Activated naive CD8-positive, alpha-beta T cell (primary cell): ENCODE measurements at regions not wholly inside any gene's neighbourhood (a gene's known extent, or its start where the extent isn't known, plus 50 kb on each side); places are given as distances from the start of the nearest gene placed in this dataset.

Experiments used
- H3K27ac Mint-ChIP-seq: one replicate; pipeline ENCODE4 v1.8.0; 2021; ENCODE audit warnings: mixed read lengths
- H3K27me3 Mint-ChIP-seq: one replicate; pipeline ENCODE4 v1.8.0; 2021; ENCODE audit warnings: mixed read lengths
- H3K36me3 Mint-ChIP-seq: one replicate; pipeline ENCODE4 v1.8.0; 2021; ENCODE audit warnings: mixed read lengths
- H3K4me1 Mint-ChIP-seq: one replicate; pipeline ENCODE4 v1.8.0; 2021; ENCODE audit warnings: low read depth, mixed read lengths
- H3K4me3 Mint-ChIP-seq: one replicate; pipeline ENCODE4 v1.8.0; 2021; ENCODE audit warnings: mild to moderate bottlenecking, mixed read lengths
- H3K9me3 Mint-ChIP-seq: one replicate; pipeline ENCODE4 v1.8.0; 2021; ENCODE audit warnings: low read depth, mixed read lengths

DNA sequence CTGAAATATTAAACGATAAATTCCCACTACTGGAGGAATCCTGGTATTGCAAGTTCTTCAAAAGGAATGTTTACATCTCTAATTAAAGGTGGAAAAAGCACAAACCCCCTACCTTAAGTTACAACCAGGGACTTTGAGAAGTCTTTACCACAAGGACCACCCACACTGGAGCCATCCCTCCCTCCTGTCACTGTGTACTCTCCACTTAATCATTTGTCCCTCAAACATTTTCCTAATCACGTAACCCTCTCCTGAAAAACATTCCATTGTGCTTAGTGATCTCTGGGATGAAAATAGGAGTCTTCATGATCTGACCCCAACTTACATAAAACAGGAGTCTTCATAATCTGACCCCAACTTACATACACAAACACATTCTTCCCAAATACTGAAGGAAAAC is 85.7 kb downstream of the SUCLG1 start:
- H3K27ac Mint-ChIP-seq: no peak overlapping the region
- H3K27me3 Mint-ChIP-seq: peaks cover 16% of the 10 kb centered on the region
- no peaks in the 10 kb centered on the region for H3K4me1 Mint-ChIP-seq
- H3K9me3 Mint-ChIP-seq: no peaks in the 10 kb centered on the region
- no peaks in the 10 kb centered on the region for H3K36me3 Mint-ChIP-seq
- H3K4me3 Mint-ChIP-seq: no peak overlapping the region

DNA sequence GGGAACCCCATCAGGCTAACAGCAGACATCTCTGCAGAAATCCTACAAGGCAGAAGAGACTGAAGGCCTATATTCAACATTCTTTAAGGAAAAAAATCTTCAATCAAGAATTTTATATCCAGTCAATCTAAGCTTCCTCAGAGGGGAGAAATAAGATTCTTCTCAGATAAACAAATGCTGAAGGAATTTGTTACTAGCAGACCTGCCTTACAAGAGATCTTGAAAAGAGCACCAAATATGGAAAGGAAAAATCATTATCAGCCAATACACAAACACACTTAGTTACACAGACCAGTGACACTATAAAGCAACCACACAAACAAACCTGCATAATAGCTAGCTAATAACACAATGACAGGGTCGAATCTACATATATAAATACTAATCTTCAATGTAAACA is 96.5 kb downstream of the SUCLG1 start:
- Mint-ChIP-seq H3K4me1 (no peaks in the 10 kb centered on the region), H3K27ac (no peak overlapping the region), H3K9me3 (peaks cover 17% of the 10 kb centered on the region), H3K36me3 (peaks cover 3% of the 10 kb centered on the region), H3K4me3 (no peak overlapping the region), H3K27me3 (peaks cover 20% of the 10 kb centered on the region)

- Mint-ChIP-seq H3K4me1 (no peaks in the 10 kb centered on the region), H3K27me3 (peaks cover 4% of the 10 kb centered on the region), H3K9me3 (no peaks in the 10 kb centered on the region)
These were observed 121.0 kb downstream of the SUCLG1 start for GRCh38 chr2:84338069-84338468.

GRCh38 chr2:84327645-84328249 is 131.3 kb downstream of the SUCLG1 start:
- Mint-ChIP-seq H3K27ac (no peak overlapping the region), H3K4me1 (no peaks in the 10 kb centered on the region), H3K36me3 (no peaks in the 10 kb centered on the region), H3K9me3 (peaks cover 5% of the 10 kb centered on the region), H3K4me3 (no peak overlapping the region), H3K27me3 (peaks cover 18% of the 10 kb centered on the region)

More at GRCh38 chr2:84338069-84338468, 121.0 kb downstream of the SUCLG1 start:
- Mint-ChIP-seq H3K36me3 (no peaks in the 10 kb centered on the region), H3K4me3 (no peak overlapping the region), H3K27ac (no peak overlapping the region)

GRCh38 chr2:84326831-84327432 is 132.1 kb downstream of the SUCLG1 start:
- H3K36me3 Mint-ChIP-seq: no peaks in the 10 kb centered on the region
- no peak overlapping the region for H3K27ac Mint-ChIP-seq
- no peaks in the 10 kb centered on the region for H3K9me3 Mint-ChIP-seq
- peaks cover 16% of the 10 kb centered on the region for H3K27me3 Mint-ChIP-seq
- no peaks in the 10 kb centered on the region for H3K4me1 Mint-ChIP-seq
- no peak overlapping the region for H3K4me3 Mint-ChIP-seq

DNA sequence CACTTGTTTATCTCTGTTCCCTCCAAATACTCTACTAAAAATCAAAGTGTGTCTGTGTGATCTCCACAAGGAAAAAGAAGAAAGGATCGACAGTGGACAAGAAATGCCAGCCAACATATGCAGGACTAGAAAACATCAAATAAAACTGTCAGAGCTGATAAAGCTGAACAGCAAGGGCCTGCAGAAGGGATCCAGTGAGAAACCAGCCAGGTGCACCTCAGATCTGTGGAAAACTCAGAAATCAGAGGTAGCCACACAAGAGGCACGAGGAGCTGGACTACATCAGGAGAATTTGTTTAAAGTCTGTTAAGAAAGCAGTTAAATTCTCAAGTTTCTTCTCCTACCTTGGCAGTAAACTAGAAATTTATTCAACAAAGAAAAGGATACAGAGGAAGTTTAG is 135.2 kb downstream of the SUCLG1 start:
- Mint-ChIP-seq H3K27me3 (peaks cover 13% of the 10 kb centered on the region), H3K9me3 (no peaks in the 10 kb centered on the region), H3K4me1 (no peaks in the 10 kb centered on the region), H3K4me3 (no peak overlapping the region), H3K36me3 (no peaks in the 10 kb centered on the region), H3K27ac (no peak overlapping the region)

GRCh38 chr2:84320940-84321339 is 138.1 kb downstream of the SUCLG1 start:
- no peaks in the 10 kb centered on the region for H3K9me3 Mint-ChIP-seq
- no peak overlapping the region for H3K4me3 Mint-ChIP-seq
- H3K27ac Mint-ChIP-seq: no peak overlapping the region
- no peaks in the 10 kb centered on the region for H3K36me3 Mint-ChIP-seq
- peaks cover 10% of the 10 kb centered on the region for H3K27me3 Mint-ChIP-seq
- no peaks in the 10 kb centered on the region for H3K4me1 Mint-ChIP-seq

DNA sequence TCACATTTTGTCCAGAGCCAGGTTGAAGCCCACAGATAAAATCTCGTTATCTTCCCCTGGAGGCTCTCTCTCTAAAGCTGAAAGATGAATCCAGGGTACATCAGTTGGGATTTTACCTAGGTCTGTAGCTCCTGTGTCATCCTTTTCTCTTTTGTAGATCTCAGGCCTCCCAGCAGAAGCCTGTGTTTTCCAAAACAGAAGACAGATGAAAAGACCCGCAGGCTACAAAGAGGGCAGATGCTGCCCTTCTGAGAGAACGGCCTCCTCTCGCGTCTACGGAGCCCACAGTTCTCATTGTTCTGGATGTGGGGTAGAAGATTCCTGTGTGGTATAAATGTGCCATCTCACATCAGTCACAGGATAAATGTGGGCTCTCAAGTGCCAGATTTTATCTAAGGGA is 139.5 kb downstream of the SUCLG1 start:
- Mint-ChIP-seq H3K4me1 (peaks cover 2% of the 10 kb centered on the region), H3K4me3 (no peak overlapping the region), H3K9me3 (no peaks in the 10 kb centered on the region), H3K27me3 (peaks cover 12% of the 10 kb centered on the region), H3K36me3 (no peaks in the 10 kb centered on the region), H3K27ac (no peak overlapping the region)

DNA sequence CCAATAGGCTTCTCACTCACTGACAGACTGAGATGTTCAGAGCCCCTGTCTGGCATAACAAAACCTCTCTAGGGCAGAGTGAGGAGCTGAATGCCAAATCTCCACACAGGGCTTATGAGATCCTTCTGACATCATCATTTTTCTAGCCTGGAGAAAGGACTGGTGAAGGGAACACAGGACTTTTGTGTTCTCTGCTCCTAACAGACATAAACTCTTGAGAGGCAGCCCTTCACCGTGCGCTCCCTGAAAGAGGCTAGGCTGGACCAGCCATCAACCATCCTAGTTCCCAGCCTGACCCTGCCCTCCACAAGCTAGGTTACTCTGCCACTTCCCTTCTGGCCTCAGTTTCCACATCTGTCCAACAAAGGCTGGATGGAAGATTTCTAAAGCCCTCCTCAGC is 141.9 kb downstream of the SUCLG1 start:
- Mint-ChIP-seq H3K27ac (no peak overlapping the region), H3K27me3 (peaks cover 10% of the 10 kb centered on the region), H3K36me3 (no peaks in the 10 kb centered on the region), H3K4me3 (no peak overlapping the region), H3K9me3 (no peaks in the 10 kb centered on the region), H3K4me1 (peaks cover 2% of the 10 kb centered on the region)

DNA sequence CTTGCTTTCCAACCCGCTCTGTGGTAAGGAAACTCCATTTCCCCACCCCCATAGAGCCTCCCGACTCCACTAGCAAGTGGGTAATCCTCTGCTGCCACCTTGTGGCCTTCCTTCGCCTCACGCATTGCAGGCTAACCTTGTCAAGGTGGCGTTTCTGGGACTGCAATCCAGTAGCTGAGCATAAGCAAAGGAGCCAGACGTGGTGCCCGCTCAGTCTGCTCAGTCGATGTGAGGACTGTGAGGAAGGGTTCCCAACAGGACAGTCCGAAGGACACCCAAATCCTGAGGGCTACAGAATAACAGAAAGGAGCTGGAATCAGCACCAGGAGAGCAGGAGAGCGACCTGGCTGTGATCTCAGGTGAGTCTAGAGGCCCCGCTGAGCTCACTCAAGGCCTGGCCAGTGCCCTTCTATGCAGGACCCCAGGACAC is 144.2 kb downstream of the SUCLG1 start:
- Mint-ChIP-seq H3K4me1 (peaks cover 2% of the 10 kb centered on the region), H3K4me3 (no peak overlapping the region), H3K27me3 (peaks cover 8% of the 10 kb centered on the region), H3K27ac (no peak overlapping the region), H3K36me3 (no peaks in the 10 kb centered on the region), H3K9me3 (no peaks in the 10 kb centered on the region)

GRCh38 chr2:84314250-84314649 is 144.8 kb downstream of the SUCLG1 start:
- H3K36me3 Mint-ChIP-seq: no peaks in the 10 kb centered on the region
- H3K27ac Mint-ChIP-seq: no peak overlapping the region
- H3K27me3 Mint-ChIP-seq: peaks cover 14% of the 10 kb centered on the region
- H3K9me3 Mint-ChIP-seq: no peaks in the 10 kb centered on the region
- no peak overlapping the region for H3K4me3 Mint-ChIP-seq
- H3K4me1 Mint-ChIP-seq: peaks cover 2% of the 10 kb centered on the region

DNA sequence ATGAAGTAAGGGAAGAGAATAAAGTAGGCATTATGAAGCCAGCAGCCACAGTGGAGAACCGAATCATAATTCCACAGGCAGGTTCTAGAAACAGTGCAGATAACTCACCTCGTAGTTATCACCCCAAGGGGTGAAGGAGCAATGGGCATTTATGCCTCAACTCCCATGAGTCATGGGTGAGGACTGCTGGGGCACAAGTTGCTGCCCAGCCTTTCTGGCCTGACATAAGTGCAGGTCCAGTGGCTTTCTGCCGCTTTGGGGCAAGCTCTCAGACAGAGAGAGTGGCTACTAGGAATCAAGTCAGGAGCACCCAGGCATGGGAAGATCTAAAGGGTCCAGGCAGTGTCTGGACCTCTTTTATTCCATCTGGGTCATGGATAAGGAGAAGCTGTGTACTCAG is 149.8 kb downstream of the SUCLG1 start:
- Mint-ChIP-seq H3K36me3 (no peaks in the 10 kb centered on the region), H3K4me3 (no peak overlapping the region), H3K4me1 (no peaks in the 10 kb centered on the region), H3K9me3 (peaks cover 11% of the 10 kb centered on the region), H3K27me3 (peaks cover 13% of the 10 kb centered on the region), H3K27ac (no peak overlapping the region)

GRCh38 chr2:84306361-84306760 is 152.7 kb downstream of the SUCLG1 start:
- Mint-ChIP-seq H3K36me3 (no peaks in the 10 kb centered on the region), H3K27ac (no peak overlapping the region), H3K9me3 (peaks cover 11% of the 10 kb centered on the region), H3K27me3 (peaks cover 16% of the 10 kb centered on the region), H3K4me3 (no peak overlapping the region), H3K4me1 (no peaks in the 10 kb centered on the region)

DNA sequence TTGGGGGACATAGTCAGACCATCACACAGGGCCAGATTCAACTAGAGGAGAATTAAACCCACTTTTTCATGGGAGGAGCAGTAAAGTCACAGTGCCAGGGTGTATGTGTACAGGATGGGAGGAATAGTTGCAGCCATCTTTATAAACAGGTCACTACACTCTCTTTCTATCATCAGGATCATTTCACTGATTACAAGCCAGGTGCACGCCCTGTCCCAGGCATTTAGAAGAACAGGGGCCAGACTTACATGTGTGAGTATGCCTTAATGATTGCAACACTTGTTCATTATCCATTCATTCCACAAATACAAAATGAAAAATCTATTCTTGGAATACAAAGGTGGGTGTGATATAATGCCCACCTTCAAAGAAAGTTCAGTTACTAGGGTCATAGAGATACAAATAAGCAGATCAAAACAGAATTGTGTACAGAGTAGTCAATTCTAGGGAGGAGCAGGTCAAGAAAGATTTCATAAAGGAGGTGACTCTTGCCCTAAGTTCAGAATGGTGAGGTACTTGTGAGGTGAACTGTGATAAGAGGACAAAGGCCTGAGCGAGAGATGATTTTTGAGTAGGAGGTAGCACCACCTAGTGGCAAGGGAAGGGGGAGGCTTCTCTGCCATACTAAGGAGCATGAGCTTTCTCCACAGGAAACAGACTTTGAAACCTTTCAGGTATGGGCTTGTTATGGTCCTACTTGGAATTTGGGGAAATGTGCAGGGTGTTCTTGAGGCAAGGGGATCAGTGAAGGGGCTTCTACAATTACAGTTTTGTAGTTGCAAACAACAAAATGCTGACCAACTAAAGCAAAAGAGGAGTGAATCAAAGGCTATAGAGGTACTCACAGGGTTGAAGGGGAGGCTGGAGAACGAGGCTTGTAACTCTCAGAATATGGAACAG is 156.3 kb downstream of the SUCLG1 start:
- no peaks in the 10 kb centered on the region for H3K4me1 Mint-ChIP-seq
- H3K27ac Mint-ChIP-seq: no peak overlapping the region
- peaks cover 5% of the 10 kb centered on the region for H3K27me3 Mint-ChIP-seq
- no peak overlapping the region for H3K4me3 Mint-ChIP-seq
- peaks cover 11% of the 10 kb centered on the region for H3K9me3 Mint-ChIP-seq
- no peaks in the 10 kb centered on the region for H3K36me3 Mint-ChIP-seq

- Mint-ChIP-seq H3K4me3 (no peak overlapping the region), H3K4me1 (no peaks in the 10 kb centered on the region), H3K27ac (no peak overlapping the region), H3K36me3 (no peaks in the 10 kb centered on the region), H3K27me3 (peaks cover 3% of the 10 kb centered on the region), H3K9me3 (peaks cover 7% of the 10 kb centered on the region)
These were observed 157.4 kb downstream of the SUCLG1 start for GRCh38 chr2:84301717-84302116.
